ENCODE measurements at regions not wholly inside any gene's neighbourhood (a gene's known extent, or its start where the extent isn't known, plus 50 kb on each side); places are given as distances from the start of the nearest gene placed in this dataset.

- H3K79me2 ChIP-seq (ENCODE audit: insufficient read depth, low read length) = no peaks in the 10 kb centered on the region
- intact Hi-C loops (cut with micrococcal nuclease) = no loop called here
- H3K4me3 ChIP-seq (replicated peaks in 1 of 3; ENCODE audit: low read depth in 2 of 3, low read length in 3 of 3) = no peak overlapping the region
- TF ChIP-seq CTCF (IDR thresholded peaks at IDR 0.05) = no peak
- no peak overlapping the region for H2AFZ ChIP-seq (ENCODE audit: insufficient read depth, low read depth, low read length, poor library complexity, severe bottlenecking)
- no peaks in the 10 kb centered on the region for H4K20me1 ChIP-seq (ENCODE audit: insufficient read depth, low read length)
- no peak overlapping the region for H3K4me2 ChIP-seq (replicated peaks; ENCODE audit: extremely low read depth, low read length, poor library complexity, severe bottlenecking)
- Mint-ChIP-seq H3K36me3 (no peaks in the 10 kb centered on the region), H3K4me1 (no peaks in the 10 kb centered on the region), H3K27ac (no peak overlapping the region), H3K9me3 (peaks cover 2 to 16% (median 5%) of the 10 kb centered on the region in 7 donors), H3K4me3 (no peak overlapping the region), H3K27me3 (ENCODE audit: low read depth in 3 of 3) (no peaks in the 10 kb centered on the region)
- no peaks in the 10 kb centered on the region for H3K27me3 ChIP-seq (ENCODE audit: control insufficient read depth in 2 of 2, insufficient read depth in 2 of 2, low read length in 2 of 2)
- no peaks in the 10 kb centered on the region for H3K9me3 ChIP-seq (replicated peaks in 1 of 2; ENCODE audit: control insufficient read depth in 1 of 2, insufficient read depth in 1 of 2, low read length in 2 of 2)
- 0% methylated on average over 1 of the region's 2 CpGs for WGBS (ENCODE audit: insufficient coverage)
- no peak overlapping the region for H3K27ac ChIP-seq (ENCODE audit: low read depth in 1 of 2, low read length in 2 of 2)
- H3K36me3 ChIP-seq (replicated peaks in 1 of 2; ENCODE audit: control insufficient read depth in 1 of 2, insufficient read depth in 2 of 2, low read length in 2 of 2) = no peaks in the 10 kb centered on the region
- no peak overlapping the region for H3K9ac ChIP-seq (ENCODE audit: insufficient read depth, low read length, poor library complexity, severe bottlenecking)
- no peaks in the 10 kb centered on the region for H3K4me1 ChIP-seq (ENCODE audit: control insufficient read depth in 1 of 2, insufficient read depth in 2 of 2, low read length in 2 of 2)
- no peak for DNase-seq
Observed at GRCh38 chr5:37983463-37983862, 143.6 kb upstream of the GDNF start.

- H3K4me1 ChIP-seq (ENCODE audit: control insufficient read depth in 1 of 2, insufficient read depth in 2 of 2, low read length in 2 of 2) = no peaks in the 10 kb centered on the region
- Mint-ChIP-seq H3K9me3 (peaks cover 5 to 27% (median 8%) of the 10 kb centered on the region in 7 donors), H3K4me1 (no peaks in the 10 kb centered on the region), H3K27me3 (ENCODE audit: low read depth in 3 of 3) (no peaks in the 10 kb centered on the region), H3K4me3 (no peak overlapping the region), H3K36me3 (no peaks in the 10 kb centered on the region), H3K27ac (no peak overlapping the region)
- H3K4me2 ChIP-seq (replicated peaks; ENCODE audit: extremely low read depth, low read length, poor library complexity, severe bottlenecking) = no peak overlapping the region
- no peak overlapping the region for H3K4me3 ChIP-seq (replicated peaks in 1 of 3; ENCODE audit: low read depth in 2 of 3, low read length in 3 of 3)
- intact Hi-C loops (cut with micrococcal nuclease) = no loop called here
- no peak for DNase-seq
- WGBS (ENCODE audit: insufficient coverage) = no CpG with 5 or more reads among the region's 1 CpG
- H3K36me3 ChIP-seq (replicated peaks in 1 of 2; ENCODE audit: control insufficient read depth in 1 of 2, insufficient read depth in 2 of 2, low read length in 2 of 2) = no peaks in the 10 kb centered on the region
- peaks cover 0 to 7% of the 10 kb centered on the region in 2 donors for H3K9me3 ChIP-seq (replicated peaks in 1 of 2; ENCODE audit: control insufficient read depth in 1 of 2, insufficient read depth in 1 of 2, low read length in 2 of 2)
- TF ChIP-seq CTCF (IDR thresholded peaks at IDR 0.05) = no peak
- no peaks in the 10 kb centered on the region for H3K79me2 ChIP-seq (ENCODE audit: insufficient read depth, low read length)
- H3K9ac ChIP-seq (ENCODE audit: insufficient read depth, low read length, poor library complexity, severe bottlenecking) = no peak overlapping the region
- no peak overlapping the region for H2AFZ ChIP-seq (ENCODE audit: insufficient read depth, low read depth, low read length, poor library complexity, severe bottlenecking)
- H4K20me1 ChIP-seq (ENCODE audit: insufficient read depth, low read length) = no peaks in the 10 kb centered on the region
- no peaks in the 10 kb centered on the region for H3K27me3 ChIP-seq (ENCODE audit: control insufficient read depth in 2 of 2, insufficient read depth in 2 of 2, low read length in 2 of 2)
- H3K27ac ChIP-seq (ENCODE audit: low read depth in 1 of 2, low read length in 2 of 2) = no peak overlapping the region
Observed at GRCh38 chr5:37979559-37979958, 139.7 kb upstream of the GDNF start.

Measured in CD14-positive monocyte (primary cell).